Ishikawa (cell line): ENCODE measurements at regions not wholly inside any gene's neighbourhood (a gene's known extent, or its start where the extent isn't known, plus 50 kb on each side); places are given as distances from the start of the nearest gene placed in this dataset.

Source experiments
- MAX ChIP-seq: IDR thresholded peaks from 2 replicates; pipeline ENCODE4 v1.6.1; 2012
- RAD21 ChIP-seq: IDR thresholded peaks from 2 replicates; pipeline ENCODE4 v1.6.1; 2012; ENCODE audit warnings: low read depth

DNA sequence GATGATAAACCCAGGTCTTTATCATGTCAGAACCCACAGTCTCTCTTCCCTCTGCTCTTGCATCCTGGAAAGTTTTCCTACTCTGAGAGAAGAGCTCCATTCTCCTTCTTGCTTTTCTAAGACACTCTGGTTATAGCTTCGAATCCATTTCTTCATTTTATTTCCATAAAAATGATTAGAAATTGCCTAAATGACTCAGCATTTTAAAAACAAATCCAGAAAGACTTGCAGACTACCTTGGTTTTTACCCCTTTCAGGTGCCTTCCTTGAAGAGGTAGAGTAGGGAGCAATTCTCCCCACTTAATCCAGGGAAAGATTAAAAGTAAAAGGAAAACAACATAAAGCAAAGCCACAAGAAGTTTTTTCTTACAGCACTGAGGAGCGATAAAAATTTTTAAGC lies 1256.0 kb downstream of the ROBO1 start:
- TF ChIP-seq RAD21 (no peak), MAX (no peak)
